IMR-90 (cell line): ENCODE measurements at regions not wholly inside any gene's neighbourhood (a gene's known extent, or its start where the extent isn't known, plus 50 kb on each side); places are given as distances from the start of the nearest gene placed in this dataset.

ENCODE experiments used
- BHLHE40 ChIP-seq: fragments of 150-350 bp; IDR thresholded peaks from 2 replicates; pipeline ENCODE4 v1.6.1; 2016; ENCODE audit warnings: mild to moderate bottlenecking, low read depth, low read length
- CEBPB ChIP-seq: IDR thresholded peaks from 2 replicates; pipeline ENCODE4 v1.6.1; 2012; ENCODE audit warnings: low read depth, low read length, improper control_type of control experiment
- CTCF ChIP-seq: conservative IDR thresholded peaks from 2 replicates; pipeline ENCODE4 v1.5.1; 2012; ENCODE audit warnings: mild to moderate bottlenecking, low read depth, low read length, improper control_type of control experiment
- ELK1 ChIP-seq: fragments of 150-350 bp; IDR thresholded peaks from 2 replicates; pipeline ENCODE4 v1.6.1; 2016; ENCODE audit warnings: low read depth, mild to moderate bottlenecking, low read length, moderate library complexity, borderline replicate concordance
- MAFK ChIP-seq: IDR thresholded peaks from 2 replicates; pipeline ENCODE4 v1.6.1; 2012; ENCODE audit warnings: low read depth, low read length, improper control_type of control experiment
- MAZ ChIP-seq: IDR thresholded peaks from 2 replicates; pipeline ENCODE4 v1.6.1; 2012; ENCODE audit warnings: low read depth, mild to moderate bottlenecking, low read length, improper control_type of control experiment, moderate library complexity, borderline replicate concordance
- POLR2A ChIP-seq: IDR thresholded peaks from 2 replicates; pipeline ENCODE4 v1.6.1; 2012; ENCODE audit warnings: mild to moderate bottlenecking, low read depth, low read length
- RCOR1 ChIP-seq: IDR thresholded peaks from 2 replicates; pipeline ENCODE4 v1.6.1; 2012; ENCODE audit warnings: mild to moderate bottlenecking, low read length, improper control_type of control experiment; ENCODE audit not compliant: insufficient replicate concordance
- RFX5 ChIP-seq: IDR thresholded peaks from 2 replicates; pipeline ENCODE4 v1.8.0; 2012; ENCODE audit warnings: low read depth, mild to moderate bottlenecking, low read length, moderate library complexity
- SMC3 ChIP-seq: fragments of 150-350 bp; IDR thresholded peaks from 2 replicates; pipeline ENCODE4 v1.6.1; 2016; ENCODE audit warnings: low read depth, mild to moderate bottlenecking, antibody characterized with exemption, low read length, moderate library complexity
- USF2 ChIP-seq: fragments of 150-350 bp; IDR thresholded peaks from 2 replicates; pipeline ENCODE4 v1.6.1; 2017; ENCODE audit warnings: mild to moderate bottlenecking, antibody characterized with exemption, low read length, low read depth

- TF ChIP-seq CTCF (no peak), SMC3 (no peak), RCOR1 (no peak), POLR2A (no peak), MAFK (no peak), RFX5 (no peak), MAZ (no peak), ELK1 (no peak), CEBPB (no peak), USF2 (no peak), BHLHE40 (no peak)
These were observed 53.7 kb upstream of the RBPJ start for GRCh38 chr4:26267087-26267486.
